G401 (cell line): ENCODE measurements at regions not wholly inside any gene's neighbourhood (a gene's known extent, or its start where the extent isn't known, plus 50 kb on each side); places are given as distances from the start of the nearest gene placed in this dataset.

ENCODE experiments used
- DNase-seq: peaks from one replicate; pipeline ENCODE4 v3.0.0-alpha.2; 2015; ENCODE audit warnings: low spot score
- in situ Hi-C: cut with HindIII; loops from 2 replicates; pipeline ENCODE4 v1.10.0; 2016; ENCODE audit warnings: low sequenced_read_pairs, mixed read lengths

DNA sequence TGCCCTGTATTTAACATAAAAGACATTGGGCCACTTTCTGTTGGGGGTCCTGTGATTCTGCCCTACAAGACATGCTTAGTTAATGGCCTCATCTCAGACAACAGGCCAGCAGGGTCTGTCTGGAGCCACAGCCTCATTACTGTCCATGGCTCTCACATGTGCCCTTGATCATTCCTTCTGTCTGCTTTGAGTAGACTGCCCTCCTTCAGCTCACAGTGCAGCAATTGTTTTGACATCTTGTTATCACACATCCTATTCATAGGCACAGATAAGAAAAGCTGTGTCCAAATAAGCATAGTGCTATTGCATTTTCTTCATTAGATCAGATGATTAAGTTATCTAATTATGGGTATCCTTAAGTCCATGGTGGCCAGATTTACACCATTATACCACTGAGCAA lies 127.9 kb downstream of the KCTD12 start:
- in situ Hi-C loops, result no loop called here
- DNase-seq, result no peak

DNA sequence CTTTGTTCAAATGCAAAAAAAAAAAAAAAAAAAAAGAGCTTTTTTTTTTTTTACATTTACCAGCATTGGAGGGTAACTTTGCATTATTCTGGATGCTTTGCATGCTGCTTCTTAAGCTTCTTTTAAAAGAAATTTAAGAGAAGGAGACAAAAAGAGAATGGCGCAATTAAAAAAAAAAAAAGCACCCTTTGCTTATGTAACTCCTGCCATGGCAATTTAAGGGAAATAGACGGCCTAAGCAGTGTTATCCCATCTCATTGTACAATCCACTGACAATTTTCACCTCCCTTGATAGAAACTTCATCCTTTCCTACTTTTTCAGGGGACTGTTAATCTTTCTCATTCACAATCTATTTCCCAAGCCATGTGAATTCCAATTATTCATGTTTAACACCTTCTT lies 129.8 kb downstream of the KCTD12 start:
- in situ Hi-C loops, result no loop called here
- DNase-seq, result no peak

DNA sequence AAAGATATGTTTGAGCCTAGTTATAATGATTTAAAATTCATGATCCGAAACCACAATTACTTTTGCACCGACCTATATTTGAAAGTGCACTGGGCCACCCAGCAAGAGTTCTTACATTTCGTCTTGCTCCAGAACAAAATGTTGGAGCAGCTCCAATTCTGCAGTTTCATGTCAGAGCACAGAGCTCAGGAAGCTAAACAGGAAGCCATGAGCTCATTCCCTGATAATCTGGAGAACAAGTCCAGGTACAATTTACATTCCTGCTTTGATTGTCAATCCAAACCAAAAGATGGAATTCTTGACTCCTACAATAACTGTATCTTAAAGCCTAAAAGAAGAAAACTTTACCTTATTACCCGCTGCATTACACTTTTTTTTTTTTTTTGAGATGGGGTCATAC lies 131.8 kb downstream of the KCTD12 start:
- peak; percentile 55 for DNase-seq
- in situ Hi-C loops, result no loop called here

DNA sequence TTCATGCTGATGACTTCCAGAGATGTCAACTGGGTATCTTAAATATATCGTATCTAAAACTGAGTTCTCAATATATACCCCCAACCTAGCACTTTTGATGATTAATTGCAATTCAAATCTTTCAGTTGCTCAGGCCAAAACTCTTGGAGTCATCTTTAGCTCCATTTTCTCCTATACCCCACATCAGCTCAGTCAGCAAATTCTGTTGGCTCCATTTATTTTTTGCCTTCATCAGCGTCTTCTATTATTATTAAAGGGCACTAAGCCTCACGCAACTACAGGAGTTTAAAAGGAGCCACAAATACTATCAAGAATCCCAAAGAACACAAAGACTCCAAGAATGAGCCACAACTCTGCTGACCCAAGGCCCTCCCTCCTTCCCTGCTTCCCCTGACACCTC lies 134.9 kb downstream of the KCTD12 start:
- no peak for DNase-seq
- in situ Hi-C loops, result no loop called here

DNA sequence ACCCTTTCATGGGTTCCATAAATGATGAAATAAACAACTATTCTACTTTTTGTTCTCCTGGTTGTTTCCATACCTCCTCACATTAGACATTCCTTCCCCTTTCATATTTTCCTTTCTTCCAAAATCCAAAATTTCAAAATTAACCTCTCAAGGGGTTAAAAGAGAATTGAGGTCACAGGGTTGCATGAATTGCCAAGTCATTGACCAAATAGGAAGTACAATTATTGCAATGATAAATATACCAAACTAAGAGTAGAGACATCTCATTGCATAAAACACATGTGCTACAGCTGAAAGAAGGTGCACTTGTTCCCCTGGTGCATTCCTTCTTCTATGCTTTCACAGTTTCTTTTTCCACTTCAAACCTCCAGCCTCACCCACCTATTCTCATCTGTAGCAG lies 136.1 kb downstream of the KCTD12 start:
- in situ Hi-C loops, result no loop called here
- DNase-seq, result no peak

DNA sequence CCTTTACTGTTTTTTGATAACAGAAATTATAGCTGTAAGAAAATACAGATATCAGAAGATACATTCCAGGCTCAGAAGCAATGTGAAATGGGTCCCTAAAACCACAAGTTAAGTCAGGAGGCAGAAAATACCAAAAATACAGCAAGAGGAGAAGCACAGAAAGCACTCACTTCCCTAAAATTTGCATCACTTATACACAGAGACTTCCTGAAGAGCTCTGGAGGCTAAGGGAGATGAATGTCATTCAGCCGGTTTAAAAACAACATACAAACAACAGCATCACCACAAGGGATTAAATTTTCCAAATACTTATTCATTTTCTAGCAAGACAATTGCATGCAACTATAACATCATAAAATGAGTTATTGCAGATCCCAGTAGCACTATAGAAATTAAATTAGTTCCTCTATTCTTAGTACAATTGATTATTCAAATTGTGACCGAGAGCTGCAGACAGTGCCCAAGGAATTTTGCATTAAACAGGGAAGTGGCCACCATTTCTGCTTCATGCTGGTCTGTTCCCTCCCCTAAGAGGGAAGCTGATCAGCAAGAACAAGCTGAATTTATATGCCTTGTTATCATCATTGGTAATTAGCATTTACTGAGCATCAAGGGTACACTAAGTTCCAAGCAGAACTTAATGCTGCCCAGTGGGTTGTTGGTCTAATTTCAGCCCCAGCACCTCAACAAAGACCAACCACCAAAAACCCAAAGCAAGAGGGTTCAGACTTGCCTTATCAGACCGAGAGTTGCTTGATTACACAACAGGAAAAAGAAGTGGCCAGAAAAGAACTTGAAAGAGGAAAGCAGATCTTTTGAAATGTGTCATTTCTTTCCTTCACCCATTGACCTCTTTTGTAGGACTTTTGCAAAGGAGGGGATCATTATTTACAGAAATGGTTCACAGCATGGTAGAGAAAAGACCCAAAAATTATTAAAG lies 140.7 kb downstream of the KCTD12 start:
- in situ Hi-C loops, result no loop called here
- DNase-seq, result no peak

- no peak for DNase-seq
- in situ Hi-C loops, result no loop called here
These were observed 144.6 kb downstream of the KCTD12 start for GRCh38 chr13:76741624-76742023.

- in situ Hi-C loops, result no loop called here
- DNase-seq, result no peak
These were observed 145.2 kb downstream of the KCTD12 start for GRCh38 chr13:76741046-76741445.

- in situ Hi-C loops, result no loop called here
- DNase-seq, result no peak
These were observed 147.6 kb downstream of the KCTD12 start for GRCh38 chr13:76738616-76739015.

DNA sequence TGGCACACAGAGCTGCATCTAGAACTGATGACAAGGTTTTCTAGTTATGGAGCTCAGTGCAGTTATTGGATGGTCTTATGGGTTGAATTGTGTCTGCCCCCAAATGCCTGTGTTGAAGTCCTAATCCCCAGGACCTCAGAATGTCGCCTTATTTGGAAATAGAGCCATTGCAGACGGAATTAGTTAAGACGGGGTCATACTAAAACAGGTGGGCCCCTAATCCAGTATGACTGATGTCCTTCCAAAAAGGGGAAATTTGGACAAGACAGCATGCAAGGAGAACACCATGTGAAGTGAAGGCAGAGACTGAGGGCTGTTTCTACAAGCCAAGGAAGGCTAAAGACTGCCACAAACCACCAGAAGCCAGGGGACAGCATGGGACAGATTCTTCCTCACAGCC lies 148.7 kb downstream of the KCTD12 start:
- in situ Hi-C loops, result no loop called here
- DNase-seq, result no peak

DNA sequence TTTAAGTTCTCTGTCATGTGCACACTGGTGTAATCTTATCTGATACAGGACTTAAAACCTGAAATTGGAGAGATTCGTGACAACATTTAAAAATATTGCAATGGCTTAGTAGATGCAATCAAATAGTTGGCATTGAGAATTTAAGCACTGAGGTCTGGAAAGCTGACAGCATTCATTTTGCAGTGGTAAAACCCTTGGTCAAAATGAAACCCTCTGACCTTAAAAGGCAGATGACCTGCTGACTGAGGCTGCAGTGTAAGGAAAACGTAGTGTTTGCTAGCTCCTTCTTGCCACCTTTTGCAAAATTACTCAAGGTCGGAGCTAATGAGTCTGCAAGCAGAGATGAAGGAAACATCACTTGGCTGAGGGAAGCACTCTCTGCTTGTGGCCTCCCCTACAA lies 150.6 kb downstream of the KCTD12 start:
- in situ Hi-C loops, result no loop called here

DNA sequence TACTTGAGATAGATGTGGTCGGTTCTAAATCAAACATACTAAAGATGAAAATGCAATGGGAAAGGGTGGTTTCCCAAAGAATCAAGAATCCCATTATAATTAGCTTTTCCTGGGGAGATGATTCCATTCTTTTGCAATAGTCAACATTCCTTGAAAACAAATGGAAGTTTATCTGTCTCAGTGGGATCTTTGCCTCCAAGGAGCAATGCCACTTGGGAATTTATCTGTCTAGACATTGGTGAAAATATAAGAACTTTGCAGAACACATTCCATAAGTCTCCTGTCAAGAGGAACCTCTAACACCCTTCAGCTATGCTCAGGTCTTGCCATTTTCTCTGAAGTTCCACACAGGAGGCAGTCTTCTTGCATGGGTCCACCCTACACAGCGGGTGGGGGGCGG lies 152.5 kb downstream of the KCTD12 start:
- in situ Hi-C loops, result no loop called here

More for the DNA sequence above, 150.6 kb downstream of the KCTD12 start:
- DNase-seq, result peak; percentile 41

GRCh38 chr13:76732367-76732766 lies 153.8 kb downstream of the KCTD12 start:
- in situ Hi-C loops, result no loop called here
- no peak for DNase-seq

More for the DNA sequence above, 152.5 kb downstream of the KCTD12 start:
- no peak for DNase-seq

GRCh38 chr13:76730220-76730619 lies 156.0 kb downstream of the KCTD12 start:
- in situ Hi-C loops, result no loop called here
- no peak for DNase-seq

DNA sequence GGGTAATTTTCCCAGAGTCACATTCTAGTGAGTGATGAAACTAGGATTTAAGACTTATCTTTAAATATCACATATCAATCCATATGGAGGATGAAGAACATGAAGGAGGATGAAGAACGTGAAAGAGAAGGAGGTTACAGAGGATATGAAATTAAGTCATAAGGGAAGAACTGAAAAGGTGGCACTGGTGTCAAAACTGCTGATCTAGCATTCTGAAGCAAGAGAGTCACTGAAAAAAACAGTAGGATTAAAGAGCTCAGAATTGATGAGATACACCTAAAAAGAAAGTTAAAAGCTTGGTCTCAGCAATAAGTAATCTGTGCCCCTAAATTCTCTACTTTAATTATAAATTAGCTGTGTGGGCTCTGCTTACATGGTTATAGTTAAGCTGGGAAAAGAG lies 156.5 kb downstream of the KCTD12 start:
- in situ Hi-C loops, result no loop called here
- DNase-seq, result no peak

- DNase-seq, result no peak
- in situ Hi-C loops, result no loop called here
These were observed 160.3 kb downstream of the KCTD12 start for GRCh38 chr13:76725896-76726295.

DNA sequence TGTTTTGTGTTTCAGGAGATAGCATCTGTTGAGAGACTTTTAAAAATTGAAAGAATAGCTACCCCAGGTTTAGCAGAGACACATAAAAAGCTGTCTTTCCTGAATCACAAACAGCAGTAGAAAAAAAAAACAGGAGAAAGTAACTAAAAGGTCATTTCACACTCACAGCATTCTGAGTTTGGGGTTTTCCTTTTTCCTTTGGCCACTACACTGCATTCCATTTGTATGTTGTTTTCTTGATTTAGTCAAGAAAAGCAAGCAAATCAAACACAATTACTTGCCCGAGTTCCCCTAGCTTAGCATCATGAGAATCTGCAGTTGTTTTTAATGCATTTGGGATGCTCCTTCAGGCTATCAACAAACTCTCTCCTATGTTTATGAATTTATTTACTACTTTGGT lies 161.0 kb downstream of the KCTD12 start:
- in situ Hi-C loops, result no loop called here
- no peak for DNase-seq

DNA sequence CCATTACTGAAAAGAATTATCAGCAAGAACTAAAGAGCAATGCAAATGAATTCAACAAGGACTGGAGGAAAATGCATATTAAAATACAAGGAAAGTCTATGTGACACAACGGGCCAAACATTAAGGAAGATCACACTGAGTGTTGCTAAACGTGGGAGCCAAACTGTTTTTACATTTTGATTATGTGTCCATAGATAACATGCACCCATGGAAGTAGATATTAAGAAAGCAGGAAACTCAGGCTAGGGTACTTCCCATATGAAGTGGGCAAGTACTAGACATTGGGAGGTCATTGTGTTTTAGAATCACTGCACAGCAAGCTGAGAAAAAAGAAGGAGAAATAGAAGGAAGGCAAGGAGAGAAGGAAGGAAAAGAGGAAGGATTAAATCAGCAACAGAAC lies 161.8 kb downstream of the KCTD12 start:
- no peak for DNase-seq
- in situ Hi-C loops, result no loop called here

DNA sequence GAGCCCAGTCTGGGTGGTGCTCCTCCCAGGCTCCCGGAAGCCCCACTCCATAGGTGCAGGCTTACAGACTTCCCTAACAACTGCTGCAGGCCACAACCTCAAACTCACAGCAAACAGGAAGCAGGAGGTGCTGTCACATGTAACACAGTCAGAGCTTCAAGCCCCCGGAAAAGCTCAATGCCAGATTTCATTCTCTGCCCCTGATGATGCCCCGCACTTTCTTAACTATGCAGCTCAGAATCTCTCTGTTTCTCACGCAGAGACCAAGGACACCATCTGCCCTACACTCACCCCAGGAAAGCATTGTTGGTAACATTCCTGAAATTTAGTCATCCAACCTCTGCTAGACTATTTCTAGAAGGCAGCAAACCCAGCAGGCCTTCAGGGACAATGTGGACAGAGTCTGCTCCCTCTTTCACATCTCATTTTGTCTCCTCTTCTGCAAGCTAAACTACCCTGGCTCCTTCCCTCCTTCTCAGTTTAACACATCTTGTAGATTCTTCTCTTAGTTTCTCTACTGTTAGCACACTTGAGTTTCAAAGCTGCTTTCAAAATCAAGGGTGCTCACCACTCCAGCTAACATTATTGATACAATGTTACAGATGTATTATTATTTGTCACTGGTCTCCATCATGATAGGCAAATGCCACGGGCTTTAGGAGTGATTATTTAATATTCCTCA lies 162.5 kb downstream of the KCTD12 start:
- in situ Hi-C loops, result no loop called here
- DNase-seq, result peak; percentile 59

GRCh38 chr13:76722782-76723181 lies 163.4 kb downstream of the KCTD12 start:
- in situ Hi-C loops, result no loop called here
- no peak for DNase-seq

- in situ Hi-C loops, result no loop called here
- no peak for DNase-seq
These were observed 165.4 kb downstream of the KCTD12 start for GRCh38 chr13:76720821-76721220.
